HG03175 (cell line): ENCODE measurements at regions not wholly inside any gene's neighbourhood (a gene's known extent, or its start where the extent isn't known, plus 50 kb on each side); places are given as distances from the start of the nearest gene placed in this dataset.
A peak's percentile ranks its signal among the peaks of the same experiment; 100 is the strongest.
"Not testable (repeated sequence)": the region's sequence is repeated elsewhere in the genome, so short reads cannot be mapped to it uniquely, and the experiment has no call there.

ENCODE experiments used
- ATAC-seq: cut with Tn5 transposase; IDR thresholded peaks from one replicate; pipeline ENCODE4 v1.9.1; 2021; ENCODE audit warnings: mild to moderate bottlenecking, moderate library complexity; ENCODE audit not compliant: unreplicated experiment

DNA sequence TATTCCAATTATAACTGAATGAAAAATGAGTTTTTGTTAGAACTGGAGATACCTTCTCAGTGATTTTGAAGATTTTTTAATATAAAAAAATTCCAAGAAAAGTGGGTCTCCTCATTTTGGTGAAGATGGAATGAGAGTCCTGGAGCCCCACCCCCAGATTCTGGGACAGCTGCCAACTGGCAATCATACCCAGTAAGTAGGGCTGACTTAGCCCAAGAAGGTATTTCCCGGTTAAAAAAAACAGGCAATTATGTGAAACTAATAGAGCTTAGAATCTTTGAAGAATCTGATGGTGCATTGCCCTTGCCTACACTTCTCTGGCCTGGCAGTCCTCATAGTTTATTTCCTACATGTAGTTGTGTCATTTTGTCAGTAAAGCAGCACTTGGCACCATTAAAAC lies 52.8 kb upstream of the VWDE start:
- no peak for ATAC-seq

DNA sequence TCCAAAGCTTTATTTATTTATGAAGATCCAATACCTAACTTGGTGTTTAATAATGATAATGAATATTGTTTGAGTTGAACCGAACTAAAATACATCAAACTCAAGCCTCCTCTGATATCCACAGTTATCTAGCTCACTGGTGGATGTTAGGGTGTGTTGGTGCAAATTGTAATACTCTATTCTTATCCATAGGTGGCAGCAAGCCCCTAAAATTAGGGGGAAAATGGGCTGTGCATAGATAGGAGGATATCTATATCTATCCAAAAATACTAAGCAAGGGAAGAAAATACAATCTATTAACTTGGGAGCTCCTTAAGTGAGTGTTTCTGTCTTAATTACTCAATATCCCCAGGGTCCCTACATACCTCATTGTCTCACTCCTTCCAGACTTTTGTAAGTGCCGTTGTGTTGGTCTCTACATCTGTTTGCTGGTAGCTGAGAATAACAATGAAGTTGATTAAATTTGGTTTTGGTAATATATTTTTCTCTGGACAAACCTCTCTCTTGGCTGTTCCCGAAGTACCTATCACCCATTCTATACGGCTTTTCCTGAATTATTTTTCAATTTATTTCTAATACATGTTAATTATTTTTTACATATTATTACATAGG lies 55.0 kb upstream of the VWDE start:
- ATAC-seq: peak; percentile 99

DNA sequence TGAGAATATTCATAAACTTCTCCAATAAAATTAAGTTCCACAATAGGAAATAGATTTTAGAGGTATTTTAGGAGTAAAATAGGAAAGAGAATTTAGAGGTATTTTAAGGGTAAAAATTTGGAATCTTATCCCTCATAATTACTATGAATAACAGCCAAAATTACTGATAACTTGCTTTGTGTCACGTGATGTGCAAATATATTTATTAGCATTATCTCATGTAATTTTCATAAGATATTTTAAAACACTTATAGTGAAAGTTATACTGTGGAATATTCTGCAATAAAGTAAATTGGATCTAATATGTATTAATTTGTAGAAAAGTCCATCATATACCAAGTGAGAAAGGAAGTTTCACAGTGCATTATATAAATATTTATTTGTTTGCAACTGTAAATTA lies 64.2 kb upstream of the VWDE start:
- no peak for ATAC-seq

GRCh38 chr7:12469568-12469967 lies 65.9 kb upstream of the VWDE start:
- ATAC-seq: no peak

DNA sequence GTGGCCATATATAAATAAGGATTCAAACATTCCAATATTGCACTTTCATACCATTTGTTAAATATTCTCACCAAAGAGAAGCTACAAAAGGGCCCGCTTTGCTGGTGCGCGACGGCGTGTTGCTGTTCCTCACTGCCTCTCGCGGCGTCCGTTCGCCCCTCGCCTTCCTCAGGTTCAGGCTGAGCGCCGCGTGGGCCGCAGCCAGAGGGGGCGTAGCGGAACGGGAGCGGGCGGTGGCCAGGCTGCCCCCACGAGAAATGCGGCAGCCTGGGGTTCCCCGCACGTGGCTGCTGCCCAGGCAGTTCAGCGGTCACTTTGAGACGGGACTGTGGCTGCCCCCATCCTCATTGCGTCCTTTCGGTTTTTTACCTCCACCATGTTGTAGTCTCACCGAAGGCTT lies 67.3 kb upstream of the VWDE start:
- ATAC-seq: no peak

DNA sequence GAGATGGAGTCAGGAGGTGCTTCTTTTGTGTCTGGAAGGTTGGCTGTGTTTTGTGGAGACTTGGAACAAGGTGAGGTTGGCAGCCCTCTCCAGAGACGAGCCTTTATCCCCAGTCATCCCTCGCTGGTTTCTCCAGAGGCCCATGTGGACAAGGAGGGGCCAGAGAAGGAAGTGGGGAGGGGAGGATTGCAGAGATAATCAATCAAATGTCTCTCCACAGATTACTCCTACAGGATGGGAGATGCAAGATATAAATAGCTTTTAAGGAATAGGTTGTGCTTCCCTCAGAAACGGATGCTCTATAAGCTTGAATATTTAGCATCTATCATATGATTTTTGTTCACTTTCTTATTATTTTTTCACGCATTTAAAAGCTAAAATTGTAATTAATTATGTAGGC lies 70.4 kb upstream of the VWDE start:
- ATAC-seq: no peak

DNA sequence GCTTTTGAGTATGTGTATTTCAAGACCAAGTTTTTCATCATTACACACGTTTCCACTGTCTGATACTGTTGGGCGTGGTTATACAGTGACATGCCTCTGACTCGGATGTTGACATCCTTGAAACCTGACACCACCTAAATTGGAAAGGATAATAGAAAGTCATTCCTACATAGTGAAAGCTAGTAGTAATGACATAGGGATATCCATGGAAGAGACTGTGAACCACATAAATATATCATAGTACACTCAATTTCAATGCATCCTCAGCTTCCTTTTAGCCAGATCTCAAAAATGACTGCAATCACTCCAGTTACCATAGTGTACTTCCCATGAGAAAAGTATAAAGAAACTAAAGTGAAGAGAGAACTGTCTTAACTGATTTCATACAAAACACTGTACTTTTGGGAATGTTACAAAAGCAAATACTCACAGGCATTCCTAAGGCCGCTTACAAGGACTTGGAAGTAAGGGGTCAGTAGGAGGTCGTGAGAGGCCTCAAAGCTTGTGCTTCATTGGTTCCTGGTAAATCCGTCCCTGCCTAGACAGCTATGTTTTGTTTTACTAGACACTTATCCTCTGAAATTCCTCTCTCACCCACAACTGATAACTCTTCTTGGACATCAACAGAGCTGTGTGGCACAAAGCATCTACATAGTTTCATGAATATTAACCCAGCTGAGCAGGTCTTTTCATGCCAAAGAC lies 71.8 kb upstream of the VWDE start:
- ATAC-seq: no peak

DNA sequence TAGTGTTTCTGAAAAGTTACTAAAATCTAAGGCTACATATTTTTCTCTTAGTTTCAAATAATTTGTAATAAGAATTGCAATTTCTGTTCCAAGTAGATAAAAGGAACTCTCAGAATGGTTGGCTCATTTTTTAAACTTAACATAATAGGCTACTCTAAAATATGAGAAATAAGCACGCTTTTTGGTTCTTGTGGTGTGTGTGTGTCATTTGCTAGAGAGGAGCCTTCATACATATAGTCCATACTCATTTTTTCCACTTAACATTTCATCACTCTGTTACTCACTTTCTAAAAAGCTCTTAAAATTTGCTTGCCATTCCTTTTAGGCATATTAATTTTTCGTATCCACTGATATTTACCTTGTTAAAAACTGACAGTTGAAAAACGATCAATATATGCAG lies 74.0 kb upstream of the VWDE start:
- no peak for ATAC-seq

- peak; percentile 79 for ATAC-seq
Observed at GRCh38 chr7:12481722-12482121, 78.1 kb upstream of the VWDE start.

GRCh38 chr7:12485845-12486244 lies 82.2 kb upstream of the VWDE start:
- no peak for ATAC-seq

DNA sequence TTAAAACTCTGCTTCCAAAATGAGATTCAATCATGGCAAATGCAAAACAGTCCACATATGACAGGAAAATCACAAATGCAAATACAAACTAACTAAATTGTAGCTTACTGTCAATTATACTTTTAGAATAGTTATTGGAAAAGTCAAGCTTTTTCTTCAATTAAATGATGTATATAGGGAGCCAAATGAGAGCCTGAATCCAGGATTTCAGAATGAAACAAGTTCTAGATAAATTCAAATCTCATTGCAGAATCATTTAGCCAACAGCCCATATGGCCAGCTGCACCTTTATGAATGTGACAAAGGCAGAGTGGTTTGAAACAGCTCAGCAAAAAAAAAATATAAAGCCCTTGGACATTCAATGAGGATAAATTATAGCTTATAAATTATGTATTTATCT lies 82.2 kb upstream of the SCIN start:
- ATAC-seq: no peak

DNA sequence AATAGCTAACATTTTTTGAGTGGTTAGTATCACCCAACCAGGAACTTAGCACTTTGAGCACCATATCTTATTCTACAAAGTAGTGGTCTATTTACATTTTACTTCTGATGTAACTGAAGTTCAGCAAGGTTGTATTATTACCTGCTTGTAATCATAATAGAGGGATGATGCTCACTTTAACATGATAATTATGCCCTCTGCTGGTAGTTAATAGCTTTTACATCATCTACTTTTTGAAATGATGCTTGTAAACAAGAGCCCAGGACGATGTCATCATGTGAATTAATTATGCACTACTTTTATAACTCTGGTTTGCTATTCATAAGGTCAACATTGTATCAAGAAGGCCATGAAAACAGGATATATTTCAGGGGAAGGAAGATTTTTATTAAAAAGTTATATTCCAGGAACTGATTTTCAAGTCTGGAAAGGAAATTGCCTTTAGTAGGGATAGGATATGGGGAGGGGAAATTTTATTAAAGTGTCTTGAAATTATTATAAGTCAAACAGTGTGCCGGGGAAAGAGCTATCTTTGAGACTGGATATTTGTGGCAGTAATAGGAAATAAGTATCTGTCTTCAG lies 80.3 kb upstream of the SCIN start:
- peak; percentile 83 for ATAC-seq

DNA sequence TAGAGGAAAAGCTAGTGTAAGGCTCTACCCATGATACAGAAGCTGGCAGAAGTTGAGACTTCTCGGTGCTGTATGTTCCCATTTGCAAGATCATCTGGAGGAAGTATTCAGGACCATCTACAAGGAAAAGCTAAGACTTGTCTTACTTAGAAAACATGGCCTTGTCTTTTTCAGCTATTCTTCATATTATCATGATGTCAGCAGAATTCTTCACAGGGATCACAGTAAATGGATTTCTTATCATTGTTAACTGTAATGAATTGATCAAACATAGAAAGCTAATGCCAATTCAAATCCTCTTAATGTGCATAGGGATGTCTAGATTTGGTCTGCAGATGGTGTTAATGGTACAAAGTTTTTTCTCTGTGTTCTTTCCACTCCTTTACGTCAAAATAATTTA lies 79.6 kb upstream of the SCIN start:
- no peak for ATAC-seq

DNA sequence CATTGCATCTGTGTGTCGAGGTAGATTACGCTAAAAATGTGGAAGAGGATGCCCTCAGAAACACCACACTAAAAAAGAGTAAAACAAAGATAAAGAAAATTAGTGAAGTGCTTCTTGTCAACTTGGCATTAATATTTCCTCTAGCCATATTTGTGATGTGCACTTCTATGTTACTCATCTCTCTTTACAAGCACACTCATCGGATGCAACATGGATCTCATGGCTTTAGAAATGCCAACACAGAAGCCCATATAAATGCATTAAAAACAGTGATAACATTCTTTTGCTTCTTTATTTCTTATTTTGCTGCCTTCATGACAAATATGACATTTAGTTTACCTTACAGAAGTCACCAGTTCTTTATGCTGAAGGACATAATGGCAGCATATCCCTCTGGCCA lies 79.0 kb upstream of the SCIN start:
- ATAC-seq: no peak

DNA sequence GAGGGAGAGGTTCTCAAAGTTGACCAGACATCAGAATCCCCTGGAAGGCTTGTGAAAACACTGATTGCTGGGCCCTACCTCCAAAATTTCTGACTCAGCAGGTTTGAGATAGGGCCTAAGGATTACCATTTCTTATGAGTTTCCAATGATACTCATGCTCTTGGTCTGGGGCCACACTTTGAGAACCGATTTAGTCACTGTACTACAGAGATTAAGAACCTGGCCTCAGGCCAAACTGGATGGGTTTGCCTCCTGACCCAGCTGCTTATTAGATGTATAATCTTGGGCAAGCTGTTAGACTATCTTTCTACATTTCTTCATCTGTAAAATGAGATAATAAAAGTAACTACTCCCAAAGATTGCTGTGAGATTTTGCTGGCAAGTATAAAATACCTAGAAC lies 77.1 kb upstream of the SCIN start:
- ATAC-seq: no peak

- ATAC-seq: no peak
Observed at GRCh38 chr7:12493863-12494686, 76.4 kb upstream of the SCIN start.

GRCh38 chr7:12494687-12495024 lies 75.9 kb upstream of the SCIN start:
- no peak for ATAC-seq

- not testable (repeated sequence) for ATAC-seq
Observed at GRCh38 chr7:12496901-12497674, 73.4 kb upstream of the SCIN start.

GRCh38 chr7:12504149-12504548 lies 66.4 kb upstream of the SCIN start:
- ATAC-seq: peak; percentile 80

GRCh38 chr7:12508005-12508404 lies 62.5 kb upstream of the SCIN start:
- no peak for ATAC-seq

GRCh38 chr7:12508554-12508953 lies 62.0 kb upstream of the SCIN start:
- no peak for ATAC-seq
